Neural cell (in vitro differentiated cells): ENCODE measurements at regions not wholly inside any gene's neighbourhood (a gene's known extent, or its start where the extent isn't known, plus 50 kb on each side); places are given as distances from the start of the nearest gene placed in this dataset.

Experiments used
- H2AFZ ChIP-seq: fragments of 200-600, 300-800 bp; sonication (generic), shearing (Covaris generic); 2 replicates; pipeline ENCODE4 v1.6.0; 2014; ENCODE audit warnings: low read depth, mild to moderate bottlenecking, antibody characterized with exemption, low read length, moderate library complexity
- H3F3A ChIP-seq: fragments of 200-600 bp; shearing (Covaris generic); 2 replicates; pipeline ENCODE4 v1.6.1; 2016; ENCODE audit warnings: mild to moderate bottlenecking, moderate library complexity, mixed read lengths, antibody characterized with exemption, low read length; ENCODE audit not compliant: insufficient read depth, poor library complexity, severe bottlenecking
- H3K27ac ChIP-seq: fragments of 200-600, 300-800 bp; sonication (generic), shearing (Covaris generic); 2 replicates; pipeline ENCODE4 v1.5.1; 2014; ENCODE audit warnings: mild to moderate bottlenecking, low read length, moderate library complexity
- H3K27me3 ChIP-seq: fragments of 300-800, 200-600 bp; sonication (generic), shearing (Covaris generic); 2 replicates; pipeline ENCODE4 v1.6.0; 2014; ENCODE audit warnings: mild to moderate bottlenecking, low read depth, low read length, moderate library complexity; ENCODE audit not compliant: insufficient read depth
- H3K36me3 ChIP-seq: fragments of 300-800, 200-600 bp; sonication (generic), shearing (Covaris generic); 2 replicates; pipeline ENCODE4 v1.5.1; 2014; ENCODE audit warnings: mild to moderate bottlenecking, antibody characterized with exemption, low read length, moderate library complexity; ENCODE audit not compliant: insufficient read depth
- H3K4me2 ChIP-seq: fragments of 300-800, 200-600 bp; sonication (generic), shearing (Covaris generic); 2 replicates; pipeline ENCODE4 v1.6.0; 2014; ENCODE audit warnings: mild to moderate bottlenecking, low read length
- H3K4me3 ChIP-seq: fragments of 300-800, 200-600 bp; sonication (generic), shearing (Covaris generic); 2 replicates; pipeline ENCODE4 v1.5.1; 2014; ENCODE audit warnings: mild to moderate bottlenecking, low read length, moderate library complexity
- H3K79me2 ChIP-seq: fragments of 200-600 bp; shearing (Covaris generic); replicated peaks from 2 replicates; pipeline ENCODE4 v1.6.0; 2014; ENCODE audit warnings: mild to moderate bottlenecking, low read length, moderate library complexity; ENCODE audit not compliant: insufficient read depth
- H3K9ac ChIP-seq: fragments of 300-800, 200-600 bp; sonication (generic), shearing (Covaris generic); 2 replicates; pipeline ENCODE4 v1.6.1; 2016; ENCODE audit warnings: mild to moderate bottlenecking, low read length, mixed read lengths
- H3K9me2 ChIP-seq: fragments of 200-600 bp; shearing (Covaris generic); 2 replicates; pipeline ENCODE4 v1.6.1; 2016; ENCODE audit warnings: mild to moderate bottlenecking, low read length, mixed read lengths; ENCODE audit not compliant: insufficient read depth
- H3K9me3 ChIP-seq: fragments of 200-600, 300-800 bp; sonication (generic), shearing (Covaris generic); 2 replicates; pipeline ENCODE4 v1.6.1; 2016; ENCODE audit warnings: mild to moderate bottlenecking, mixed run types, low read length, moderate library complexity, mixed read lengths
- H4K20me1 ChIP-seq: fragments of 200-600 bp; shearing (Covaris generic); 2 replicates; pipeline ENCODE4 v1.6.1; 2016; ENCODE audit warnings: mild to moderate bottlenecking, mixed run types; ENCODE audit not compliant: insufficient read depth
- CTCF ChIP-seq: fragments of 450-650 bp; IDR thresholded peaks from 2 replicates; pipeline ENCODE4 v1.5.1; 2014; ENCODE audit warnings: antibody characterized with exemption, mild to moderate bottlenecking, moderate library complexity; ENCODE audit not compliant: poor library complexity, severe bottlenecking
- EP300 ChIP-seq: fragments of 450-650 bp; conservative IDR thresholded peaks from 2 replicates; pipeline ENCODE4 v1.6.1; 2014; ENCODE audit warnings: antibody characterized with exemption, mild to moderate bottlenecking, moderate library complexity; ENCODE audit not compliant: poor library complexity, severe bottlenecking
- EZH2 ChIP-seq: fragments of 200-600, 300-800 bp; shearing (Covaris generic), sonication (generic); IDR thresholded peaks from 2 replicates; pipeline ENCODE4 v1.6.1; 2014; ENCODE audit warnings: antibody characterized with exemption, low read length, borderline replicate concordance, mild to moderate bottlenecking; ENCODE audit not compliant: insufficient read depth, poor library complexity, severe bottlenecking
- MXI1 ChIP-seq: fragments of 450-650 bp; conservative IDR thresholded peaks from 2 replicates; pipeline ENCODE4 v1.6.1; 2014; ENCODE audit warnings: antibody characterized with exemption, mild to moderate bottlenecking; ENCODE audit not compliant: poor library complexity, severe bottlenecking
- POLR2AphosphoS5 ChIP-seq: IDR thresholded peaks from 2 replicates; pipeline ENCODE4 v1.6.1; 2012
- RAD21 ChIP-seq: fragments of 450-650 bp; conservative IDR thresholded peaks from 2 replicates; pipeline ENCODE4 v1.6.1; 2014; ENCODE audit warnings: antibody characterized with exemption, mild to moderate bottlenecking, moderate library complexity
- REST ChIP-seq: IDR thresholded peaks from 2 replicates; pipeline ENCODE4 v1.6.1; 2012; ENCODE audit warnings: borderline replicate concordance
- SMC3 ChIP-seq: fragments of 450-650 bp; conservative IDR thresholded peaks from 2 replicates; pipeline ENCODE4 v1.6.1; 2014; ENCODE audit warnings: antibody characterized with exemption, mild to moderate bottlenecking, moderate library complexity; ENCODE audit not compliant: poor library complexity
- TAF1 ChIP-seq: IDR thresholded peaks from 2 replicates; pipeline ENCODE4 v1.6.1; 2012; ENCODE audit warnings: low read depth

- no peaks in the 10 kb centered on the region for H3K79me2 ChIP-seq
- no peak overlapping the region for H2AFZ ChIP-seq
- H4K20me1 ChIP-seq: no peaks in the 10 kb centered on the region
- H3K4me3 ChIP-seq: no peak overlapping the region
- H3F3A ChIP-seq: no peaks in the 10 kb centered on the region
- H3K36me3 ChIP-seq: no peaks in the 10 kb centered on the region
- H3K9me3 ChIP-seq: no peaks in the 10 kb centered on the region
- H3K4me2 ChIP-seq: no peak overlapping the region
- no peaks in the 10 kb centered on the region for H3K27me3 ChIP-seq
- no peak overlapping the region for H3K9ac ChIP-seq
- H3K9me2 ChIP-seq: no peaks in the 10 kb centered on the region
- H3K27ac ChIP-seq: no peak overlapping the region
- TF ChIP-seq POLR2AphosphoS5 (no peak), REST (no peak), EZH2 (no peak), MXI1 (no peak), CTCF (no peak), SMC3 (no peak), TAF1 (no peak), RAD21 (no peak), EP300 (no peak)
Measured at GRCh38 chr10:36606234-36606839, 519.1 kb upstream of the ANKRD30A start.

- no peak overlapping the region for H3K4me2 ChIP-seq
- H3K4me3 ChIP-seq: no peak overlapping the region
- no peaks in the 10 kb centered on the region for H3K27me3 ChIP-seq
- no peaks in the 10 kb centered on the region for H3K9me2 ChIP-seq
- H3K9ac ChIP-seq: no peak overlapping the region
- no peaks in the 10 kb centered on the region for H4K20me1 ChIP-seq
- H3K79me2 ChIP-seq: no peaks in the 10 kb centered on the region
- no peak overlapping the region for H3K27ac ChIP-seq
- no peaks in the 10 kb centered on the region for H3F3A ChIP-seq
- H3K36me3 ChIP-seq: no peaks in the 10 kb centered on the region
- TF ChIP-seq EZH2 (no peak), REST (no peak), SMC3 (no peak), TAF1 (no peak), RAD21 (no peak), CTCF (no peak), EP300 (no peak), MXI1 (no peak), POLR2AphosphoS5 (no peak)
- no peak overlapping the region for H2AFZ ChIP-seq
- H3K9me3 ChIP-seq: no peaks in the 10 kb centered on the region
Measured at GRCh38 chr10:36604316-36604715, 521.1 kb upstream of the ANKRD30A start.
